Tibial nerve (tissue), 4 donors: ENCODE measurements at regions not wholly inside any gene's neighbourhood (a gene's known extent, or its start where the extent isn't known, plus 50 kb on each side); places are given as distances from the start of the nearest gene placed in this dataset.

Experiments used
- DNase-seq, 2 donors: peaks; one replicate each; pipeline ENCODE4 v3.0.0-alpha.2; 2019; ENCODE audit warnings: low spot score in 2 of 2
- H3K27ac ChIP-seq, 4 donors: fragments of 200-600 bp; sonication (generic) in 3 of 4; one replicate each; pipeline ENCODE4 v1.5.1; 2017 to 2019; ENCODE audit warnings: mild to moderate bottlenecking in 1 of 4
- H3K27me3 ChIP-seq, 2 donors: fragments of 200-600 bp; sonication (generic) in 1 of 2; one replicate each; pipeline versions ENCODE4 v1.5.1 to v1.6.0; 2017 to 2019
- H3K36me3 ChIP-seq, 3 donors: fragments of 200-600 bp; sonication (generic); one replicate each; pipeline ENCODE4 v1.5.1; 2018 to 2019
- H3K4me1 ChIP-seq, 4 donors: fragments of 200-600 bp; sonication (generic) in 3 of 4; one replicate each; pipeline ENCODE4 v1.5.1; 2017 to 2019
- H3K4me3 ChIP-seq, 4 donors: fragments of 200-600 bp; sonication (generic) in 3 of 4; one replicate each; pipeline ENCODE4 v1.5.1; 2017 to 2019; ENCODE audit warnings: mild to moderate bottlenecking in 1 of 4, moderate library complexity in 1 of 4
- H3K9me3 ChIP-seq, 4 donors: fragments of 200-600 bp; sonication (generic) in 3 of 4; one replicate each; pipeline ENCODE4 v1.5.1; 2017 to 2019
- EP300 ChIP-seq, 2 donors: sonication (generic); formaldehyde crosslinking; IDR thresholded peaks; one replicate each; pipeline ENCODE4 v1.6.1; 2017; ENCODE audit warnings: antibody characterized with exemption in 2 of 2, mild to moderate bottlenecking in 1 of 2
- POLR2A ChIP-seq, 2 donors: fragments of 450-650 bp; IDR thresholded peaks; one replicate each; pipeline ENCODE4 v1.6.1; 2017; ENCODE audit warnings: antibody characterized with exemption in 2 of 2, mild to moderate bottlenecking in 2 of 2, moderate library complexity in 2 of 2
- WGBS, 2 donors: methylation state at CpG; one replicate each; pipeline ENCODE4 v1.1.5; 2018; 5-methylcytosine and 5-hydroxymethylcytosine counted together
- TF ChIP-seq, protein P1 (sequence below), 5 experiments: fragments of 200-600 bp in 3 of 5; fragments of 450-650 bp in 2 of 5; sonication (generic) in 3 of 5; IDR thresholded peaks; one replicate each; pipeline ENCODE4 v1.5.1; 2016 to 2019; ENCODE audit warnings: antibody characterized with exemption in 5 of 5, mild to moderate bottlenecking in 3 of 5, moderate library complexity in 2 of 5

DNA sequence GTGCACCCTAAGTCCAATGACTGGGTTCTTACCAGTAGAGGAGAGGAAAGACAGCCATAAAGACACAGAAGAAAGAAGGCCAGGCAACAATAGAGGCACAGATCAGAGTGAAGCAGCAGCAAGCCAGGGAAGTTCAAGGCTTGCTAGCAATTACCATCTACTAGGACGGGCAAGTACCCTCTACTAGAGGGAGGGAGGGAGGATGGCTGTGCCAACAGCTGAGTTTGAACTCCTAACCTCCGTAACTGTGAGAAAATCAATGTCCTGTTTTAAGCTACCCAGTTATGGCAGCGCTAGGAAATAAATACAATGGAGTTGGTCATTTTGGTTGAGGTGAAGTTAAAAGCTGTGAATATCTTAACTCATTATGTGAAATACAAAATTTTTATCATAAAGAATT, 991.8 kb upstream of the CTNND2 start:
- Histone ChIP-seq H3K4me1 (no peaks in the 10 kb centered on the region), H3K9me3 (no peaks in the 10 kb centered on the region), H3K27ac (no peak overlapping the region), H3K27me3 (no peaks in the 10 kb centered on the region), H3K4me3 (no peak overlapping the region), H3K36me3 (no peaks in the 10 kb centered on the region)
- no peak for DNase-seq
- 71 to 73% methylated on average over 3 of the region's 3 CpGs for WGBS, 2 donors
- no peak for TF ChIP-seq POLR2A (IDR thresholded peaks at IDR 0.05)
- no peak for TF ChIP-seq EP300 (IDR thresholded peaks at IDR 0.05)
- TF ChIP-seq, protein P1, sequence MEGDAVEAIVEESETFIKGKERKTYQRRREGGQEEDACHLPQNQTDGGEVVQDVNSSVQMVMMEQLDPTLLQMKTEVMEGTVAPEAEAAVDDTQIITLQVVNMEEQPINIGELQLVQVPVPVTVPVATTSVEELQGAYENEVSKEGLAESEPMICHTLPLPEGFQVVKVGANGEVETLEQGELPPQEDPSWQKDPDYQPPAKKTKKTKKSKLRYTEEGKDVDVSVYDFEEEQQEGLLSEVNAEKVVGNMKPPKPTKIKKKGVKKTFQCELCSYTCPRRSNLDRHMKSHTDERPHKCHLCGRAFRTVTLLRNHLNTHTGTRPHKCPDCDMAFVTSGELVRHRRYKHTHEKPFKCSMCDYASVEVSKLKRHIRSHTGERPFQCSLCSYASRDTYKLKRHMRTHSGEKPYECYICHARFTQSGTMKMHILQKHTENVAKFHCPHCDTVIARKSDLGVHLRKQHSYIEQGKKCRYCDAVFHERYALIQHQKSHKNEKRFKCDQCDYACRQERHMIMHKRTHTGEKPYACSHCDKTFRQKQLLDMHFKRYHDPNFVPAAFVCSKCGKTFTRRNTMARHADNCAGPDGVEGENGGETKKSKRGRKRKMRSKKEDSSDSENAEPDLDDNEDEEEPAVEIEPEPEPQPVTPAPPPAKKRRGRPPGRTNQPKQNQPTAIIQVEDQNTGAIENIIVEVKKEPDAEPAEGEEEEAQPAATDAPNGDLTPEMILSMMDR (IDR thresholded peaks at IDR 0.05) = no peak

DNA sequence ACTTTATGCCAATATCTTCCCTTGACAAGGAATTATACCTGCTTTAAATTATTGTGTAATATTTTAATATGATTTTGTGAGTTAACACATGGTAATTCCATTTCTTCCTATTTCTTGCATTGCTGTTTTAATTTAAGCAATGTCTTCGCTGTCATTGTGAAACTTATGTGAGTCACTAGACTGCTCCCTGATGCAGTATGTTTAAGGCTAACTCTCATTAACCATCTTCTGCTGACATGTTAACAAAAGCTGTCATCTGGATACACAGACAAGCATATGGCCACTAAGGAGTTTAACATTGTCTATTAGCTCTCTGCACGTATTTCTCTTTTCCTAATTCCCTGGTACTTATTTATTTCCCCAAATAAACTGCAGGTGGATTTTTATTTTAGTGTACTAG, 980.8 kb upstream of the CTNND2 start:
- H3K27ac ChIP-seq = no peak overlapping the region
- no peaks in the 10 kb centered on the region for H3K4me1 ChIP-seq
- H3K9me3 ChIP-seq = no peaks in the 10 kb centered on the region
- H3K36me3 ChIP-seq = no peaks in the 10 kb centered on the region
- 56 to 86% methylated on average over 2 of the region's 2 CpGs for WGBS, 2 donors
- no peak overlapping the region for H3K4me3 ChIP-seq
- no peak for DNase-seq
- TF ChIP-seq, protein P1 (IDR thresholded peaks at IDR 0.05) = no peak
- TF ChIP-seq EP300 (IDR thresholded peaks at IDR 0.05) (no peak), POLR2A (IDR thresholded peaks at IDR 0.05) (no peak)
- H3K27me3 ChIP-seq = no peaks in the 10 kb centered on the region

DNA sequence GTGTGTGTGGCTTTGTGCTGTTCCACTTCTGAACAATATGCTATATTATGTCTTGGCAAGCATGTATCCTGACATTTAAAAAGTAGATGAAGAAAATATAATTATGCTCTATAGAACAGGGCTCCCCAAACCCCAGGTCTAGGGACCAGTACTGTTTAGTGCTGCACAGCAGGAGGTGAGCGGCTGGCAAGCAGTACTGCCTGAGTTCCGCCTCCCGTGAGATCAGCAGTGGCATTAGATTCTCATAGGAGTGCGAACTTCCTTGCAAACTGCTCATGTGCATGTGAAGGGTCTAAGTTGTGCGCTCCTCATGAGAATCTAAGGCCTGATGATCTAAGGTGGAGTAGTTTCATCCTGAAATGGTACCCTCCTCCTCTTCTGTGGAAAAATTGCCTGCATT, 979.1 kb upstream of the CTNND2 start:
- no peak for DNase-seq
- no peak overlapping the region for H3K27ac ChIP-seq
- 73 to 80% methylated on average over 5 of the region's 5 CpGs for WGBS, 2 donors
- no peaks in the 10 kb centered on the region for H3K9me3 ChIP-seq
- no peaks in the 10 kb centered on the region for H3K27me3 ChIP-seq
- TF ChIP-seq EP300 (IDR thresholded peaks at IDR 0.05) = no peak
- TF ChIP-seq, protein P1 (IDR thresholded peaks at IDR 0.05) = no peak
- TF ChIP-seq POLR2A (IDR thresholded peaks at IDR 0.05) = no peak
- H3K4me1 ChIP-seq = no peaks in the 10 kb centered on the region
- H3K4me3 ChIP-seq = no peak overlapping the region
- H3K36me3 ChIP-seq = no peaks in the 10 kb centered on the region

DNA sequence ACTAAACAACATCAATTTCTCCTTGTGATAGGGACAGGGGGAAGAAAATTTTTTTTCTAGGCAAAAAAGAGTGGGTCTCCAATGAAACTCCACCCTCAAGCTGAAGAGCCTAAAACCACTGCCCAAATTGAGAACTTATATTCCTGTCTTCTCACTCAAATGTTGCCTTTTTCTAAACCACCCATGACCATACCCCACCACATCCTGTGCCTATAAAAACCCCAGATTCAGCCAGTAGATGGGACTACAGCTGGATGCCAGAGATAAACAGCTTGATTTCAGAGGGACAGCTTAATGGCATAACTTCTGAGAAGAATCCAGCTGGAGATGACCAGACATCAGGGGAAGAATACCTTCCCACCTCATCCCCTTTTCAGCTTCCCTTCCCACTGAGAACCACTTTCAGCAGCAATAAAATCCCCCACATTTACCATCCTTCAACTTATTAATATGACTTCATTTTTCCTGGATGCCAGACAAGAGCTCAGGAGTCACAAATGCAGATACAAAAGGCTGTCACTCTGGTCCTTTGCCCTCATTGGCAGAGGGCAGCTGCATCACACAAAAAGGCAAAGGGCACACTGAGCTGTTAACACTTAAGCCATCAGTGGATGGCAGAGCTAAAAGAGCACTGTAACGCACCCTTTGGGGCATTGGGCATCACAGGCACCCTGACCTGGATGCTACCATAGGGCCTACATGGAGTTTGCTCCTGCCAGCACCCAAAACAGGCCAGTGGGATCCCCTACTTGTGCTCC, 972.5 kb upstream of the CTNND2 start:
- 67 to 100% methylated on average over 1 of the region's 1 CpG for WGBS, 2 donors
- Histone ChIP-seq H3K36me3 (no peaks in the 10 kb centered on the region), H3K27me3 (no peaks in the 10 kb centered on the region), H3K4me1 (no peaks in the 10 kb centered on the region), H3K27ac (no peak overlapping the region), H3K9me3 (peaks cover 0 to 16% (median 0%) of the 10 kb centered on the region in 4 donors), H3K4me3 (no peak overlapping the region)
- DNase-seq = no peak
- no peak for TF ChIP-seq EP300 (IDR thresholded peaks at IDR 0.05)
- TF ChIP-seq, protein P1 (IDR thresholded peaks at IDR 0.05) = no peak
- no peak for TF ChIP-seq POLR2A (IDR thresholded peaks at IDR 0.05)

DNA sequence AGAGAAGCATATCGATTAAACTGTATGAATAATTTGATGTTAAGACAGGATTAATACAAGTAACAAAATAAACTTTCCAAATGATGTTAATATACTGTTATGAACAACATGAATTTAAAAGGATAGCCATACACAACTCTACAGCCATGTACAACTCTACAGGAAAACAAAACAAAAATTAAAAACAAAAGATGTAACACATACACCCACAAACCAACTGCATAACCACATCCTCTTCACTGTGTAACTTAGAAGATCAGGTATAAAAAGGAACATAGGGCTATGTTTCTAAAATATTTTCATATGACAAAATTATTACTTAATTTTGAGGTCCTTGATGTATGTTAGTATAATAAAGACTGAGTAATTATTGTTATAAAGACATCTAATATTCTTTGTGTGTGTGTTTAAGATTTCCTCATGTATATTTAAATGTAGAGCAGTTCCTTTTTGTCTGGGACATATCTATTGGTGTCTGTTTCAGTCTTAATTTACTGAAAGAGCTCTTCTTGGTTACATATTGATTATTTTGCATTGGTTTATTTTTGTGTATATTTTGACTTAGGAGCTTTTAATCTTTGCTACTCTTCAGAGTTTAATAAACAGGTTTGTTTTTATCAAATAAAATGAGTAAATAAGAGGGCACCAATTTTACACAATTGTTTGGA, 966.8 kb upstream of the CTNND2 start:
- 84 to 88% methylated on average over 1 of the region's 1 CpG for WGBS, 2 donors
- peaks cover 0 to 2% (median 0%) of the 10 kb centered on the region in 4 donors for H3K9me3 ChIP-seq
- H3K4me1 ChIP-seq = no peaks in the 10 kb centered on the region

More for the DNA sequence above, 966.8 kb upstream of the CTNND2 start:
- DNase-seq = no peak
- no peaks in the 10 kb centered on the region for H3K36me3 ChIP-seq
- no peak for TF ChIP-seq POLR2A (IDR thresholded peaks at IDR 0.05)
- no peaks in the 10 kb centered on the region for H3K27me3 ChIP-seq
- H3K4me3 ChIP-seq = no peak overlapping the region
- no peak overlapping the region for H3K27ac ChIP-seq
